ENCODE measurements at regions not wholly inside any gene's neighbourhood (a gene's known extent, or its start where the extent isn't known, plus 50 kb on each side); places are given as distances from the start of the nearest gene placed in this dataset.
"Not testable (repeated sequence)": the region's sequence is repeated elsewhere in the genome, so short reads cannot be mapped to it uniquely, and the experiment has no call there.

DNA sequence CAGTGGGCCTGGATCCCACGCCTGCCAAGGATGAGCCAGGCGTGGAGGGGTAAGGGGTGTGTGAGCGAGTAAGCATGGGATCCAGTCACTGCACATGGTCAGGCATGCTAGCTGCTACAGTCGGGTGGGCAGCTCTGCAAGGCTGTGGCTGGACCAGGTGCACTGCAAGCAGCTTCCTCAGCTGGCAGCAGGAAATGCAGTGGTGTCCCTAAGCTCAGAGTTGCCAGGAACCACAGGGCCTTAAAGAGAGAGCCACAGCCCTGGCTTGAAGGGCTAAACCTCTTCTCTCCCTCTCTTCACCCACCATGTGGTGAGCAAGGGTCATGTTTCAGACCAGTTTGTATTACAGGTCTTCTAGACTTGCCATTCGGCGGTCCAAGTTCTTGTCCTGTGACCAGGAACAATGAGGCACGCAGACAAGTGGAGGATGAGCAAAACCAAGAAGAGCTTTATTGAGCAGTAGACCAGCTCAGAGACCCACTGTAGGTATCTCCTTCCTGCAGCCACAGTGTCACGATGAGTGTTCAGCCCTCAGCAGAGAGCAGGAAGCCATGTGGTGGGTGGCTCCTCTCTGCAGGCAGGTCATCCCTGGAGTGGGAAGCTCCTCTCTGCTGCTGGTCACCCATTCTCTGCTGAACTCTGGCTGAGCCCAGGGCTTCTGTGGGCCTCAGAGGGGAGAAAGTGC, 511.9 kb downstream of the PYDC2 start:
- no peak for DNase-seq

DNA sequence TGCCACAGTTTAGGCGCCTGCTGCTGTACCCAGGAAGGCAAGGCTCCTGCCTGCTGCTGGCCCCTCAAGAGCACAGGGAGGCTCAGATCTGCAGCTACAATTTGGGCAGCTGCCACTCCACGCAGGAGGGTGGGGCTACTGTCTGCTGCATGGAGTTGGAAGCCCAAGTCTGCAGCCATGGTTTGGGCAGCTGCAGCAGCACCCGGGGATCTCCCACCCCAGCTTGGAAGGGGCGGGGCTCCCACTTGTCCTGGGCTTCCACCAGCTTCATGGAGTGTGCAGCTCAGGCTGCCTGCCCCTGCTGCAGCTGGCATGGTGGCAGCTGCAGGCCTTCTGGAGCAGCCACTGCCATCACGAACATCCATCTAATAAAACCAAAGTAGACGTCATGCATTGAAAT, 512.9 kb downstream of the PYDC2 start:
- no peak for DNase-seq

DNA sequence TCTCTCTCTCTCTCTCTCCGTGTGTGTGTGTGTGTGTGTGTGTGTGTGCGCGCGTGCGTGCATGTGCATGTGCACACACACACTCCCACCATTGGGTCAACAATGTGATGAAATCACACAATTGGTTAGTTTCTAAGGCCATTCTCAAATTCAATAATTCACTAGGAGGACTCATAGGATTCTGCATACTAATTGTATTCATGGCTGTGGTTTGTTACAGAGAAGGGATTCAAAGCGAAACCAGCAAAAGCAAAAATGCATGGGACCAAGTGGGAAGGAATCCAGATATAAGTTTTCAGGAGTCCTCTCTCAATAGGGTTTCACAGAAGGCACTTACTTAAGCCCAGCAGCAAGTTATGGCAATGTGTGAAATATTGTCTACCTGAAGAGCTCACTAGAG, 515.0 kb downstream of the PYDC2 start:
- no peak for DNase-seq

DNA sequence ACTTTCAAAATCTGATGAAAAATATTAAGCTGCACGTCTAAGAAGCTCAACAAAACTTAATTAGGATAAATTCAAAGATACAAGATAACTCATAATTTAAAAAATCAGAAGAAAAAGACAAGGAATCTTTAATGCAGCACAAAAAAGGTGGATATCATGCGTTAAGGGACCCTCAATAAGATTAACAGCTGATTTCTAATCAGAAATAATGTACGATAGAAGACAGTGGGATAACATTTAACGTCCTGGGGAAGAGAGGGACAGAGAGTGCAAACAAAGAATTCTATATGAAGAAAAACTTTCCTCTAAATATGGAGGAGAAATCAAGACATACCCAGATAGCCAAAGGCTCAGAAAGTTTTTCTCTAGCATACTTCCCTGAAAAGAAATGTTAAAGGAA, 519.5 kb downstream of the PYDC2 start:
- no peak for DNase-seq

DNA sequence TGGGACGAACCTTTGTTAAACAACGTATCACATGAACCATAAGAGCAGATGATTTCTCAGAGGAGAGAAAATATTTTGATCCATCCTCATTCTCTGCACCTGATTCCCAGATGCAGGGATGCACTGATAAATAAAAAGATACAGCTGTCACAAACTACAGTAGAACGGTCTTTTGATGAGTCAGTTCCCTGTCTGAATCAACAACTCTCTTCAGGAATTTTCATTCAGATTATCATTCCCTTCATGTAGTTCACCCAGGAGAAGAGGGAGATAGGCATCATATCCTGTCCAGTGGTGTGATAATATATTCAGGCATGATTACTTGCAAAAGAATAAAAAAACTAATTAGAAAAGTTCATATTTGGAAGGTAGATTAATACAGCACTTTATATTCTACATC, 521.5 kb downstream of the PYDC2 start:
- DNase-seq, result no peak

DNA sequence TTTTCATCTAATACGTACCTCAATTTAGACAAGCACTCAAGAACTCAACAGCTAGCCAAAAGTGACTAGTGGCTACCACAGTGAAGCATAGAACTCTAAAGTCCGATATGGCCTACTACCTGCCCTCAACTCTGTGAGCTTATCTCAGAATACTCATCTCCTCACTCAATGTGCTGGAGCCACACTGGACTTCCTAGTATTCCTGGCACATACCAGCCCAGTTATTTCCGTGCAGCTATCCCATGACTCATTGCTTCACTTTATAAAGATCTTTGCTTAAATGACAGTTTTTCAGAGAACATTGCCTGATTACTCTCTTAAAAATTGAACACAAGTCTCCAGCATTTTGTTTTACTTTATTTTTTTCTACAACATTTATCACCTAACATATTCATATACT, 524.7 kb downstream of the PYDC2 start:
- DNase-seq, result no peak

DNA sequence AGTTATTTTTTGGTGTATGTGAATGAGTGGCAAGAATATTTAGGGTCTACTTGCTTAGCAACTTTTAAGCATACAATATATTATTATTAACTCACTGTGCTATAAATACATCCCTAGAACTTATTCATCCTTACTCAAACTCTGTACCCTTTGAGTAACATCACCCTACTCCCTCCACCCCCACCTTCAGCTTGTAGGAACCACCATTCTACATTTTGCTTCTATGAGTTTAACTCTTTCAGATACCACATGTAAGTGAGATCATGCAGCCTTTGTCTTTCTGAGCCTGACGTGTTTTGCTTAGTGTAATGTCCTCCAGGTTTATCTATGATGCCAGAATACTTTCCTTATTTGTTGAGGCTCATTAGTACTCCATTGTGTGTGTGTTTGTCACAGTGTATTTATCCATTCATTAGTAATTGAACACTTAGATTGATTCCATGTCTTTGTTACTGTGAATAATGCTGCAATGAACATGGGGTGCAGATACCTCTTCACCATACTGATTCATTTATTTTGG, 526.9 kb downstream of the PYDC2 start:
- no peak for DNase-seq

DNA sequence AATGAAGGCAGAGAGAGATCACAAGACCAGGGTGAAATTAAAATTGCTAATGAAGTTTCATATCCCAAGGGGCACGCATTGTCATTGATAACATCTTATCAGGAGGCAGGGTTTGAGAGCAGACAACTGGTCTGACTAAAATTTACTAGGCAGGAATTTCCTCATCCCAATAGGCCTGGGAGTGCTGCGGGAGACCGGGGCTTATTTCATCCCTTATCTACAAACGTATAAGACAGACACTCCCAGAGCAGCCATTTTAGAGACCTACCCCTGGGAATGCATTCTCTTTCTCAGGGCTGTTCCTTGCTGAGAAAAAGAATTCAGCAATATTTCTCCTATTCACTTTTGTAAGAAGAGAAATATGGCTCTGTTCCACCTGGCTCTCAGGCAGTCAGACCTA, 533.0 kb downstream of the PYDC2 start:
- not testable (repeated sequence) for DNase-seq

DNA sequence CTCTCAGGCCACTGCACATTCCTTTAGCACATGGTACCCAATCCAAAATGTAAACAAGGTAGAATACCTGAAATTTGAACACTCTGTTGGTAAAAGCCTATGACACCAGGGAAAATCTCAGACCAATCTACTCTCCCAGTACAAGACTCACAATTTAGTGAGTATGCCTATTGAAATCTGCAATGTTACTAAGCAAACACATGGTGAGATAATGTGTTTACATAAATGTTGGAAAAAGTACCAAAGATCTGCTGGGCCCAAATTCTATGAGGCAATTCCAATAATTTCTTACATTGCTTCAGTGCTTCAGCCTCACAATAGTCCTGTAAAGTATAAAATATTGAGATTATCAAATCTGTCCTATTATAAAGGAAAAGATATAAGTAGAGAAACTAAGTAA, 536.1 kb downstream of the PYDC2 start:
- DNase-seq, result no peak

DNA sequence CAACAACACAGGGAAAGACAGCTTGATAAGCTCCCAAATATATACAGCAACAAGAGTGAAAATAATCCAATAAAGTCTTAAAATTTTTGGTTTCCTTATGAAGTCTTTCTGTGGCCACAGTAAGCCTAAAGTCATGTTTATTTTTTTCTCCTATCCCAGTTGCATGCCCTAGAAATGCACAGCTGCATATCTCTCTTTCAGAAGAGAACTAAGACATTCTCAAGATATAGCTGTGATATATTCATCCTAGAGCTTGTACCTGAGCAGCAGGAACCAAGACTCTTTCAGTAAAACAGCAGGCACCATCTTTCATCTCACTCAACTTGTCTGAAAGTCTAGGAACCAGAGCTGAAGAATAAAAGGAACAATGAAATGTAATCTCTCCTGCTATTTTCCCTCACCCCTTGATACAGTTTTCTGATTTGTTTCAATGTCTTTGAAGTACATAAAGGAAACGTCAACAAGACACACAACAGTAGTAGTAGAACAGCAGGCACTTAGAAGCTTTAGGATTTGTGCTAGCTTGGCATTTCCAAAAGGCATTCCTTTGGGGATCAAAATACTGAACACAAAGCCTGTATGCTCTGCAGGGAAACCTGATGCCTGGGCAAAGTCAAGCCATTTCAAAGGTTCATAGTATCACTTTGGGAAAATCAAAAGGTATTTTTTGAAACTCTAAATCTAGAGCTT, 536.8 kb downstream of the PYDC2 start:
- DNase-seq, result no peak

DNA sequence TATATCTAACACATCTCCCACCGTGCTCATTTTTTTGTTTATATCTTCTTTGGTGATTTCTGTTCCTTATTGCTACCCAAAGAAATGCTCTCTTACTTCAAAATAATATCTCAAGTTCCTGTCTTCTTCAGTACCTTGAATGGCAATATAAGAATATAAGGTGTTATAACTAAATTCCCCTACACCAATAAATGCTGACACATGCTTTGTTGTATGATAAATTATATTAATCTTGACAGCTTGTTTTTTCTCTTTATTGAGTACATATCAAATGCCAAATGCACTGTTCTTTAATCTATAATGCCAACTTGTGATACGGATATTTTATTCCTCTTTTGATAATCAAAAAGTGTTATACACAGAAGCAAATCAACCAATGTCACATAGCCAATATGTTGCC, 540.3 kb downstream of the PYDC2 start:
- DNase-seq, result no peak

DNA sequence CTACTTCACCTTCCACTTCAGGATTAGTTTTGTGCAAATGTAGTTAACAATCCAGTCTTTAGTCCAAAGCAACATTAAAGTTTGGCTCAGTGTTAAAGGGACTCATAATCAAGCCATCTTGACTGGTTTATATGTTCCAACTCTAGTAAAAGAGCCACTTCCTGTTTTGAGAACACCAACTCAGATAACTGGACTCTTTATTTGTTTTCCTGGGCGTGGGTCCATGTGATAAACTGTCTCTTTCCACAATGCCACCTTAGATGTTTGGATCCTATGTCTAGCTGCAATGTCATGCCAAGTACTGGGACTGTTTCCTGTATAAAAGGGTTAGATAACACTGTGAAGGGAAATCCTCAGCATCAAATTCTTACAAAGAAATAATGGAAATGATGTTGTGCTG, 545.0 kb downstream of the PYDC2 start:
- DNase-seq, result no peak

DNA sequence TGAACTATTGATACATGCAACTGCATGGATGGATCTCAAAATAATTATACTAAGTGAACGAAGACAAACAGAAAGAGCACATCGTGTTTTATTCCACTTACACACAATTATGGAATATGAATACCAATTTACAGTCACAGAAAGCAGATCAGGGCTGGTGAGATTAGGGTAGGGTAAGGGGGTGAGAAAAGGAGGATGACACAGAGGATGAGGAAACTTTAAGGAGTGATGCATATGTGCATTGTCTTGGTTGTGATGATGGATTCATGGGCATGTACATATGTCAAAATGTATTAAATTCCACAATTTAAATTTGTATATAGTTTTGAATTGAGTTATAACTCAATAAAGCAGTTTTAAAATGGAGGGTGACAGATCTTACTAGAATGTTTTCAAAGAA, 548.9 kb downstream of the PYDC2 start:
- DNase-seq, result no peak

DNA sequence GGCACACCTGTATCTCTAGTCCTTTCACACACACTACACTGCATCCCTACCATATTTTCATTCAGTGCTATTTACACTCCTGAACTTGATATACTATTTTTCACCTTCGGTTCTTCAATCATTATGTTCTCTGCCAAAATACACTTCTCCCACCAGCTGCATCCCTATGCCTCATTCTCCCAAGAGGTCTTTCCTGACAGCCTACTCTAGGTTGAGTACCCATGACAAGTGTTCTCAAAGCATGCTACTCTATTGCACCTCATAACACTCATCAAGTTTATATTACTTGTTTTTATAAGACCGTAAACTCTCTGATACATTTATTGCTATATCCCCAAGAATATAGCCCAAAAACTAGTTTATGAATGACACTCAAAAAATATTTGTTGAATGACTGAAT, 549.5 kb downstream of the PYDC2 start:
- no peak for DNase-seq

DNA sequence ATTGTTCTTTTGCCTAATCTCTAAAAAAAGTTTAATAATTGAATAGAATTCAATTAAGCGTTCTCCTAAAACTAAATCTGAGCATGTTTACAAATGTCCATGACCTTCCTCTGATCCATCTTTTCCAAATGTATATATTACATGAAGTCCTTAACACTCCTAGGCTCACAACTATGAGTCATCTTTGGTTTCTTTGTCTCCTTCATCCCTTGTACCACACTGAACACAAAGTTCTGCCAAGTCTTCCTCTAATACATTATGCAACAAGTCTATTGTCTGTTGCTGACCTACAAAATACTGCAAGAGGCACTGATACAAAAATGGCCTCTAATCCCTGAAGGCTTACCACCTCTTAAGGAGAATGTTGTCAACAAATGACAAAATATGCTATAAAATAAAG, 550.2 kb downstream of the PYDC2 start:
- DNase-seq, result no peak

DNA sequence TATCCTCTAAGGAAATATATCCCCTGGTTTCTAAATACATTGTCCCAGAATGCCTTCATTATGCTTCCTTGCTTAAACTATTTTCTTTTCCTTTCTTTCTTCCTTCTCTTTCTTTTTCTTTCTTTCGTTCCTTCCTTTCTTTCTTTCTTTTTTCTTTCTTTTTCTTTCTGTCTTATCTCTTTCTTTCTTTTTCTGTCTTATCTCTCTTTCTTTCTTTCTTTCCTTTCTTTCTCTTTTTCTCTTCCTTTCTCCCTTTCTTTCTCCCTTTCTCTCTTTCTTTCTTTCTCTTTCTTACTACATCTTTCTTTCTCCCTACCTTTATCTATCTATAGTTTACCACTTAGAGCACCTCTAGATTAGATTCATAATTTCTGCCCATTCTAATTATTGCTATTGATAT, 552.1 kb downstream of the PYDC2 start:
- DNase-seq, result no peak

DNA sequence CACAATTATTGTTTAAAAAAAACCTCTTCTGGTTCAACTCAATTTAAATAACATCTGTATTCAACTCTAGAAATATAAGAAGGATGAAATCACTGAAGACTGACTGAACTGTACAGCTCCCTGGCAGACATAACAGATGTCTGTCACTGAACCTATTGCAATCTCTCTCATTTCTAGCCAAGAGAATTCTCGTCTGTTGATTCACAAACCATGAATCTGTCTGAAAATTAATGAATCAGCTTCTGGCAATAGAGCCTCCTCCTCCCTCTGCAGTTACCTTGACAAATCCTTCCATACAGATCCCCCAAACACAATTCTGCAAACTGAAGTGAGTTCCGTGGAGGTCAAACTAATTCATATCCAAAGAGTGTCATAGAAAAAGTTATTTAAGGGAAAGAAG, 561.4 kb downstream of the PYDC2 start:
- DNase-seq, result no peak

DNA sequence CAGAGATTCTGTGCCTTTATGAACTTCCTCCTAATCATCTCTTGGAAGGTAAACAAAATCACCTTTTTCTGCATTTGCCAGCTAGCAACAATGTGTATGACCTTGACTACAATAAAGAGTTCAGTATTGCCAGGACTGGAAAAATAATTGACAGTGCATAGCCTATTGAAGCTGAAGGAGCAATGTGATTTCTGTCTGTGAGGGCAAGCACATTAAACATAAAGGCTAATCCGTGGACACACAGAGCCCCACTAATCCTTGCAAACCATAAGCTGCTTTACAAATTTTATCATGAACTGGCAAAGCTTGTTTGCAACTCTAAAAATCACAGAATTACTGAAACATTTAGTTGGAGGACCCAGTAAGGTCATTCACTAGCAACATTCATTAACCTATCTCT, 563.8 kb downstream of the PYDC2 start:
- no peak for DNase-seq

DNA sequence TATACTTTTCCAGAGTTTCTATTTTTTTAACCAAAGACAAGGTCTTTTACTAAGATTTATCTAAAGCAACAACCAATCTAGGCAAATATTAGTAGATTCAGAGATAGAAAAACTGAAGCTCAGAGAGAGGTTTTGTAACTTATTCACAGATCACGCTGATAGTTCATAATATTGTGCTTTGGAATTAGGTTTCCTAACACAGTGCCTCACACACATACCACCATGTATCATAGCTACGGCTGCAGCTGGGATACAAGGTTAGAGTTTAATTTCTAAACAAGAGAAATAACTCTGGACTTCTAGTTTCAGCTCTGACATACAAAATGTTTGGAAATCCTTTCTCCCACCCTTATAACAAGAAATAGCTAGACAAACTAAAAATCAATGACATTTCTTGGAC, 565.7 kb downstream of the PYDC2 start:
- no peak for DNase-seq

DNA sequence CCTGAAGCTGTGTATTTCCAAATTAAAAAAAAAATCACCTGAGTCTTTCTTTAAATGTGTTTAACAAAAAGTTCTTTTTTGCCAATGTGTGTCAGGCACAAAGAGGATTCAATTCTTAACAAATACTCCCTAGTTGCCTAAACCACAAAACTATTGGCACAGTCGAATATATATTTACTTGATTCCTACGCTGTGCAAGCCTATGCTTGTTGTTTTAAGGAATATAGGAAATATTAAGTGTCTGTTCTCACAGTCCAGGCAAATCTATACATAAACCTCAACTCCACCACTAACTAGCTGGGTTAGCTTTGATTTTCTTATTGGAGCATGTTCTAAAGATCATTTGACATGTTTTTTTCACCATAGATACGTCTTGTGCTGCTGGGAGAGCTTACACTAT, 571.0 kb downstream of the PYDC2 start:
- no peak for DNase-seq

DNA sequence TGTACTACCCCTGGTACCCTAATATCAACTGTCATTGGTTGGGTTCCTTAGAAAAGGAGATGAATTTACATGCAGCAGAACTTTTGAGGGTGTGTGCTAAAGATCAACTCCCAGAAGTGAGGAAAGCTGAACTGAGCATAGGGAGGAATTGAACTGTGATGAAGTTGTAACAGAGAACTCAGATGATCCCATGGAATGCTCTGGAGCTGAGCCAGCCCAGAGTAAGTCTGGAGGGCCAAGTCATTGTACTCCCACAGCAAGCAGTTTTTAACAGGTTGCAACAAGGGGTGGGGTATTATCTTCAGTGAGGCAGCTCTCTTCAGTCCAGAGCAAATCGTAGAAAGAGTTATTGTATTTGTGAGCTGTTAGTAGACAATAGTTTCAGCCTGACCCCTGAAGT, 572.3 kb downstream of the PYDC2 start:
- no peak for DNase-seq

DNA sequence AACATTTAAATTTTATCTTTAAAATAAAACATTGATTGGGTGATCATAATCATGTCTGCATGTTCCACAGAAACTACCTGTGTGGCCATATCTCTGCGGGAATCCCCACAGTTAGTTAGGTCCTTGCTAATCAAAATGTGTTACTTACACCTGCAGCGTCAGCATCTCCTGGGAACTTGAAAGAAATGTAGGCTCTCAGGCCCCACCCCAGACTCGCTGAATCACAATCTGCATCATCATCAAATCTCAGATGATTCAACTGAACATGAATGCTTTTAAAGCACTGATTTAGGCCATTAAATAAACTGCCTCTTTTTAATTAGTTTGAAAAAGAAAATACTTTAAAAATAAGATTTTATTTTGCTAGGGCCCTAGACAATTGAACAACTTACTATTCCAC, 577.8 kb downstream of the PYDC2 start:
- DNase-seq, result no peak

DNA sequence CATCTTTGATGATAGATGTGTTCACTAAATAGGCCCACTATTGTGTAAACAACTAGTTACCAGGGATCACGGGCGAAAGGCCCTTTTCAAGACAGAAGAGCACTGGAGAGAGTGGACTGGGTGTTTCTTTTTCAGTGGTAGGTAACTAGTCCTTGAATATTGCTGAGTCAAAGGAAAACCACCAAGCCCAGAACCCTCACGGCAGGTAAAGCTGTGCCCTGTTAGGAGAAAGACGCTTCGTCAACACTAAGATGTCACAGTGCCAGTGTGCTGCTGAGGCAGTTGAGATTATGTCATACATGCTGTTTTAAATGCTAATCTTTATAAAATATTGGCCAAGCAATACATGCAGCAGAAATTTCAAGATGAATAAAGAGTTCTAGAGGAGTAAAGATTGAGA, 578.6 kb downstream of the PYDC2 start:
- no peak for DNase-seq

DNA sequence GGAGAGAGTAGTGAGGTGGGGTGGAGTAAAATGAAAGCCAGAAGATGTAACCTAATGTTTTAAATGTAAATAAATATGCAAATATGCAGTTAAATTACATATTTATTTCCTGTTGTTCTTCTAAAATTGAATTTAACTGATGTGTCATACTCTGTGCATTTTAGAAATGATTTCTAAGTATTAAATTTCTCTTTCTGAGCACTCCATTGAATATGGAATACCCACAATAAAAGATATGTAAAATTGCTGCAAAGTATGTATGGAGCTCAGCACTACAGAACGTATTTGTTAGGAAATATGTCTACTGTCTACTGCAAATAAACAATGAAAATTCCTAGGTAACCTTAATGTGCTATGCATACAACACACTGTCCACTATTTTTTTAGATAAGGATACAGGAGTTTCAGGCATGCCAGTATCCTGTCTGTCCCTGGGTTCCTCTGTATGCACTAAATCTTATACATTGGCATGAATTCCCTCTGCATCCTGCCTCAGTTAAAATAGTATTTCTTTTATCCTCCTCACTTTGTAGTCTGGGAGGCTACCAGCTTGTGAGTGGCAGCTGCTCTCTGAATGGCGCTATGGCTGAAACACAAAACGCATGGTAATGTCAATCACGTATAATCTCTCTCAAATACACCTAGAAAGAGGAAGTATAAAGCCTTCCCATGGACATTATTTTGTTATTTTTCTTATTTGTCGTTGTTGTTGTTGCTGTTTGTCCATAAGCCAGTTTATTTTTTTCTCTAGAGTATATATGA, 579.5 kb downstream of the PYDC2 start:
- no peak for DNase-seq
